ENCODE measurements at regions not wholly inside any gene's neighbourhood (a gene's known extent, or its start where the extent isn't known, plus 50 kb on each side); places are given as distances from the start of the nearest gene placed in this dataset.

DNA sequence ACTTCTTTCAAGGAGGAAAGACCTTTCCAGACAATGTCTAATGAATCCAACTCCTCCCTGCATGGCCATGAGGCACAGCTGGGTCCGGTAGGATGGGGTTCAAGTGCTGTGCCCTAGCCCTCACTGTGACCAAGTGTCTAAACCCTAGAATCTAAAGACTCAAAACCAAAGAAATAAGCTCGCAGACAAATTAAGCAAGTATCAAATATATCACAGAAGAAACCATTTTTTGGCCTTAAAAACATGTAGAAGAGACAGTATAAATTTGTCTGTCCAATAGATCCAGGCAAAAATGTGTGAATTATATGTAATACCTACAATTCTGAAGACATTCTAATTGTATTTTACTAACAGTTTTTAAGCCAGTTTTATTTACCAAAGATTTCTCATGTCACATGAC, 56.4 kb upstream of the WDR17 start:
- H3K4me1 ChIP-seq (ENCODE audit: control insufficient read depth, insufficient read depth, low read length), result peaks cover 3% of the 10 kb centered on the region
- H3K4me3 ChIP-seq (ENCODE audit: low read length), result no peak overlapping the region
- H3K4me3 Mint-ChIP-seq, result no peak overlapping the region
- no peak overlapping the region for H3K27ac ChIP-seq (ENCODE audit: low read length)
- H3K4me1 Mint-ChIP-seq, result no peaks in the 10 kb centered on the region
- DNase-seq (no peak), ATAC-seq (no peak)
- no peaks in the 10 kb centered on the region for H3K36me3 Mint-ChIP-seq
- 86% methylated on average over 1 of the region's 2 CpGs for WGBS (ENCODE audit: insufficient coverage)
- peaks cover 2% of the 10 kb centered on the region in 2 donors for H3K9me3 Mint-ChIP-seq
- H3K27me3 ChIP-seq (ENCODE audit: control insufficient read depth, insufficient read depth, low read length), result no peaks in the 10 kb centered on the region
- H3K9me3 ChIP-seq (ENCODE audit: control insufficient read depth, insufficient read depth, low read length), result no peaks in the 10 kb centered on the region
- no peaks in the 10 kb centered on the region for H3K36me3 ChIP-seq (ENCODE audit: control insufficient read depth, insufficient read depth, low read length)
- intact Hi-C loops (cut with micrococcal nuclease), result no loop called here
- no peaks in the 10 kb centered on the region for H3K27me3 Mint-ChIP-seq (ENCODE audit: low read depth in 2 of 2)
- TF ChIP-seq, protein P1, sequence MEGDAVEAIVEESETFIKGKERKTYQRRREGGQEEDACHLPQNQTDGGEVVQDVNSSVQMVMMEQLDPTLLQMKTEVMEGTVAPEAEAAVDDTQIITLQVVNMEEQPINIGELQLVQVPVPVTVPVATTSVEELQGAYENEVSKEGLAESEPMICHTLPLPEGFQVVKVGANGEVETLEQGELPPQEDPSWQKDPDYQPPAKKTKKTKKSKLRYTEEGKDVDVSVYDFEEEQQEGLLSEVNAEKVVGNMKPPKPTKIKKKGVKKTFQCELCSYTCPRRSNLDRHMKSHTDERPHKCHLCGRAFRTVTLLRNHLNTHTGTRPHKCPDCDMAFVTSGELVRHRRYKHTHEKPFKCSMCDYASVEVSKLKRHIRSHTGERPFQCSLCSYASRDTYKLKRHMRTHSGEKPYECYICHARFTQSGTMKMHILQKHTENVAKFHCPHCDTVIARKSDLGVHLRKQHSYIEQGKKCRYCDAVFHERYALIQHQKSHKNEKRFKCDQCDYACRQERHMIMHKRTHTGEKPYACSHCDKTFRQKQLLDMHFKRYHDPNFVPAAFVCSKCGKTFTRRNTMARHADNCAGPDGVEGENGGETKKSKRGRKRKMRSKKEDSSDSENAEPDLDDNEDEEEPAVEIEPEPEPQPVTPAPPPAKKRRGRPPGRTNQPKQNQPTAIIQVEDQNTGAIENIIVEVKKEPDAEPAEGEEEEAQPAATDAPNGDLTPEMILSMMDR (IDR thresholded peaks at IDR 0.05), result no peak
- no peak overlapping the region for H3K27ac Mint-ChIP-seq

- Histone ChIP-seq H3K27me3 (ENCODE audit: control insufficient read depth, insufficient read depth, low read length) (no peaks in the 10 kb centered on the region), H3K9me3 (ENCODE audit: control insufficient read depth, insufficient read depth, low read length) (no peaks in the 10 kb centered on the region), H3K36me3 (ENCODE audit: control insufficient read depth, insufficient read depth, low read length) (no peaks in the 10 kb centered on the region), H3K4me3 (ENCODE audit: low read length) (no peak overlapping the region), H3K27ac (ENCODE audit: low read length) (no peak overlapping the region), H3K4me1 (ENCODE audit: control insufficient read depth, insufficient read depth, low read length) (peaks cover 3% of the 10 kb centered on the region)
- H3K27ac Mint-ChIP-seq, result no peak overlapping the region
- 54% methylated on average over 2 of the region's 2 CpGs for WGBS (ENCODE audit: insufficient coverage)
- no peaks in the 10 kb centered on the region for H3K36me3 Mint-ChIP-seq
- no peak overlapping the region for H3K4me3 Mint-ChIP-seq
- H3K27me3 Mint-ChIP-seq (ENCODE audit: low read depth in 2 of 2), result no peaks in the 10 kb centered on the region
- H3K9me3 Mint-ChIP-seq, result peaks cover 2 to 5% of the 10 kb centered on the region in 2 donors
- H3K4me1 Mint-ChIP-seq, result no peaks in the 10 kb centered on the region
- DNase-seq, result no peak
- ATAC-seq, result no peak
- intact Hi-C loops (cut with micrococcal nuclease), result no loop called here
- TF ChIP-seq, protein P1 (IDR thresholded peaks at IDR 0.05), result no peak
Measured at GRCh38 chr4:176011529-176011928, 54.1 kb upstream of the WDR17 start.

GRCh38 chr4:176013476-176014247, 52.0 kb upstream of the WDR17 start:
- H3K27me3 ChIP-seq (ENCODE audit: control insufficient read depth, insufficient read depth, low read length), result no peaks in the 10 kb centered on the region
- Mint-ChIP-seq H3K4me1 (no peaks in the 10 kb centered on the region), H3K4me3 (no peak overlapping the region), H3K27me3 (ENCODE audit: low read depth in 2 of 2) (no peaks in the 10 kb centered on the region), H3K36me3 (no peaks in the 10 kb centered on the region), H3K27ac (no peak overlapping the region), H3K9me3 (peaks cover 2 to 5% of the 10 kb centered on the region in 2 donors)
- DNase-seq, result no peak
- H3K36me3 ChIP-seq (ENCODE audit: control insufficient read depth, insufficient read depth, low read length), result no peaks in the 10 kb centered on the region
- ATAC-seq, result no peak
- 31% methylated on average over 8 of the region's 8 CpGs for WGBS (ENCODE audit: insufficient coverage)
- intact Hi-C loops (cut with micrococcal nuclease), result no loop called here
- no peaks in the 10 kb centered on the region for H3K9me3 ChIP-seq (ENCODE audit: control insufficient read depth, insufficient read depth, low read length)
- H3K27ac ChIP-seq (ENCODE audit: low read length), result no peak overlapping the region
- H3K4me3 ChIP-seq (ENCODE audit: low read length), result no peak overlapping the region
- TF ChIP-seq, protein P1 (IDR thresholded peaks at IDR 0.05), result no peak
- H3K4me1 ChIP-seq (ENCODE audit: control insufficient read depth, insufficient read depth, low read length), result peaks cover 3% of the 10 kb centered on the region

GRCh38 chr4:176014583-176015108, 51.0 kb upstream of the WDR17 start:
- Histone ChIP-seq H3K4me1 (ENCODE audit: control insufficient read depth, insufficient read depth, low read length) (peaks cover 3% of the 10 kb centered on the region), H3K27me3 (ENCODE audit: control insufficient read depth, insufficient read depth, low read length) (no peaks in the 10 kb centered on the region), H3K36me3 (ENCODE audit: control insufficient read depth, insufficient read depth, low read length) (no peaks in the 10 kb centered on the region), H3K27ac (ENCODE audit: low read length) (no peak overlapping the region), H3K9me3 (ENCODE audit: control insufficient read depth, insufficient read depth, low read length) (no peaks in the 10 kb centered on the region), H3K4me3 (ENCODE audit: low read length) (no peak overlapping the region)
- Mint-ChIP-seq H3K9me3 (peaks cover 2 to 5% of the 10 kb centered on the region in 2 donors), H3K36me3 (no peaks in the 10 kb centered on the region), H3K4me1 (no peaks in the 10 kb centered on the region), H3K27ac (no peak overlapping the region), H3K4me3 (no peak overlapping the region), H3K27me3 (ENCODE audit: low read depth in 2 of 2) (no peaks in the 10 kb centered on the region)
- DNase-seq (no peak), ATAC-seq (no peak)
- TF ChIP-seq, protein P1 (IDR thresholded peaks at IDR 0.05), result no peak
- intact Hi-C loops (cut with micrococcal nuclease), result no loop called here

Measured in natural killer cell (primary cell).